ENCODE measurements at regions not wholly inside any gene's neighbourhood (a gene's known extent, or its start where the extent isn't known, plus 50 kb on each side); places are given as distances from the start of the nearest gene placed in this dataset.

DNA sequence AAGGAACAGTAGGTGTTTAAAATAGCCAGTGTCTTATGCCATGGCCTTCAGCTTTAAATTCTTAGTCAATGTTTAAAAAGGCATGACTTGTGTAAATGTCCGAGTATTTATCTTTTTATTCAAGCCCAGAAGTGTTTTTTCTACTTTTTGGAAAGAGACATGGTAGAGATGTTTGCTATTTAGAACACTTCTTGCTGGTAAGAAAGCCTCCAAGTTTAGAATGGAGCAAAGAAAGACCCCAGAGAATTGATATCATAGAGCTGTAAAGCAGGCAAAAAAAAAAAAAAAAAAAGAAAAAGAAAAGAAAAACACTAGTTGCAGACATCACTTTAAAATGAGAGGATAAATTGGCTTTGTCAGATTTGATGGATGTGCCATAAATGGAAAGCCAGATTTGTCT, 375.1 kb downstream of the TMEM167A start:
- TF ChIP-seq, protein P1, sequence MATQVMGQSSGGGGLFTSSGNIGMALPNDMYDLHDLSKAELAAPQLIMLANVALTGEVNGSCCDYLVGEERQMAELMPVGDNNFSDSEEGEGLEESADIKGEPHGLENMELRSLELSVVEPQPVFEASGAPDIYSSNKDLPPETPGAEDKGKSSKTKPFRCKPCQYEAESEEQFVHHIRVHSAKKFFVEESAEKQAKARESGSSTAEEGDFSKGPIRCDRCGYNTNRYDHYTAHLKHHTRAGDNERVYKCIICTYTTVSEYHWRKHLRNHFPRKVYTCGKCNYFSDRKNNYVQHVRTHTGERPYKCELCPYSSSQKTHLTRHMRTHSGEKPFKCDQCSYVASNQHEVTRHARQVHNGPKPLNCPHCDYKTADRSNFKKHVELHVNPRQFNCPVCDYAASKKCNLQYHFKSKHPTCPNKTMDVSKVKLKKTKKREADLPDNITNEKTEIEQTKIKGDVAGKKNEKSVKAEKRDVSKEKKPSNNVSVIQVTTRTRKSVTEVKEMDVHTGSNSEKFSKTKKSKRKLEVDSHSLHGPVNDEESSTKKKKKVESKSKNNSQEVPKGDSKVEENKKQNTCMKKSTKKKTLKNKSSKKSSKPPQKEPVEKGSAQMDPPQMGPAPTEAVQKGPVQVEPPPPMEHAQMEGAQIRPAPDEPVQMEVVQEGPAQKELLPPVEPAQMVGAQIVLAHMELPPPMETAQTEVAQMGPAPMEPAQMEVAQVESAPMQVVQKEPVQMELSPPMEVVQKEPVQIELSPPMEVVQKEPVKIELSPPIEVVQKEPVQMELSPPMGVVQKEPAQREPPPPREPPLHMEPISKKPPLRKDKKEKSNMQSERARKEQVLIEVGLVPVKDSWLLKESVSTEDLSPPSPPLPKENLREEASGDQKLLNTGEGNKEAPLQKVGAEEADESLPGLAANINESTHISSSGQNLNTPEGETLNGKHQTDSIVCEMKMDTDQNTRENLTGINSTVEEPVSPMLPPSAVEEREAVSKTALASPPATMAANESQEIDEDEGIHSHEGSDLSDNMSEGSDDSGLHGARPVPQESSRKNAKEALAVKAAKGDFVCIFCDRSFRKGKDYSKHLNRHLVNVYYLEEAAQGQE (IDR thresholded peaks at IDR 0.05; ENCODE audit: insufficient replicate concordance, low read depth) = no peak
- no peak for TF ChIP-seq GABPA (IDR thresholded peaks at IDR 0.05; ENCODE audit: low read depth)
- Histone ChIP-seq H3K27me3 (ENCODE audit: insufficient read depth, poor library complexity, severe bottlenecking) (no peaks in the 10 kb centered on the region), H3K4me3 (replicated peaks; ENCODE audit: insufficient read depth, low read length) (no peak overlapping the region), H3K27ac (replicated peaks) (no peak overlapping the region)
- DNase-seq (ENCODE audit: low read depth in 1 of 2, low spot score in 1 of 2) = no peak

DNA sequence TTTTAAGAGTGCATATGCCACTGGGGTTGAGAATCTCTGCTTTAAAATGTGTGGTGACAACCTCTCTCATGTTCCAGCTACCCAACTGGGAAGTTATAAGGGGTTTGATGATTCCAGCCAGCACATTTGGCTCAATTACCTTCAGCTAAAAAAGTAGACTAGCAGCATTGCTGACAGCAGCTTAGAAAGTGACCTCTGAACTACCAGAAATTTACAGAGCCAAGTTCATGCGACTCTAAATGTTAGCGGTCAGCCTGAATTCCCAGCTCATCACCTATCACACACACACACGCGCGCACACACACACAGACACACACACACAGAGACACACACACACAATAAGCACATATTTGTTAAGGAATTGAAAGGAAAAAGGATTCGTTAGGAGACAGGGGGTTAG, 377.5 kb downstream of the TMEM167A start:
- no peak for DNase-seq (ENCODE audit: low read depth in 1 of 2, low spot score in 1 of 2)
- Histone ChIP-seq H3K4me3 (replicated peaks; ENCODE audit: insufficient read depth, low read length) (no peak overlapping the region), H3K27ac (replicated peaks) (no peak overlapping the region), H3K27me3 (ENCODE audit: insufficient read depth, poor library complexity, severe bottlenecking) (no peaks in the 10 kb centered on the region)
- TF ChIP-seq, protein P2, sequence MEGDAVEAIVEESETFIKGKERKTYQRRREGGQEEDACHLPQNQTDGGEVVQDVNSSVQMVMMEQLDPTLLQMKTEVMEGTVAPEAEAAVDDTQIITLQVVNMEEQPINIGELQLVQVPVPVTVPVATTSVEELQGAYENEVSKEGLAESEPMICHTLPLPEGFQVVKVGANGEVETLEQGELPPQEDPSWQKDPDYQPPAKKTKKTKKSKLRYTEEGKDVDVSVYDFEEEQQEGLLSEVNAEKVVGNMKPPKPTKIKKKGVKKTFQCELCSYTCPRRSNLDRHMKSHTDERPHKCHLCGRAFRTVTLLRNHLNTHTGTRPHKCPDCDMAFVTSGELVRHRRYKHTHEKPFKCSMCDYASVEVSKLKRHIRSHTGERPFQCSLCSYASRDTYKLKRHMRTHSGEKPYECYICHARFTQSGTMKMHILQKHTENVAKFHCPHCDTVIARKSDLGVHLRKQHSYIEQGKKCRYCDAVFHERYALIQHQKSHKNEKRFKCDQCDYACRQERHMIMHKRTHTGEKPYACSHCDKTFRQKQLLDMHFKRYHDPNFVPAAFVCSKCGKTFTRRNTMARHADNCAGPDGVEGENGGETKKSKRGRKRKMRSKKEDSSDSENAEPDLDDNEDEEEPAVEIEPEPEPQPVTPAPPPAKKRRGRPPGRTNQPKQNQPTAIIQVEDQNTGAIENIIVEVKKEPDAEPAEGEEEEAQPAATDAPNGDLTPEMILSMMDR (IDR thresholded peaks at IDR 0.05; ENCODE audit: insufficient read depth, low read length) = no peak
- TF ChIP-seq POLR2AphosphoS5 (IDR thresholded peaks at IDR 0.05; ENCODE audit: low read depth) (no peak), SPI1 (IDR thresholded peaks at IDR 0.05; ENCODE audit: borderline replicate concordance, low read depth) (no peak), GABPA (IDR thresholded peaks at IDR 0.05; ENCODE audit: low read depth) (no peak)
- TF ChIP-seq, protein P1 (IDR thresholded peaks at IDR 0.05; ENCODE audit: insufficient replicate concordance, low read depth) = no peak

DNA sequence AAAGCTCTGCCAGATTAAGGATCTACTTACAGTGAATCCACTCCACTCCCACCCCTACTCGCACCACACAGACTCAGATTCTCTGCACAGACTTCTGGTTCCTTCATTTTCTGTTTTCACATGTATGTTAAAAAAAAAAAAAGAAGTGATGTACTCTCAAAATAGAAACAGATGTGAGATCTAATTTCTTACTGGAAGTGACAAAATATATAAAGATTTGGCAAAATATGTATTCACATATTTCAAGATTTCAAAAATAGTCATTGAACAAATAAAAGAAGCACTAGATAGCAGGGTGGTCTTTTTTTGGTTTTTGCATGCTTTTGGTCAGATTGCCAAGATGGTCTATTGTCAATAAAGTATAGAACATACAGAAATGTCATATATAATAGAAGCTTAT, 379.2 kb downstream of the TMEM167A start:
- no peak for TF ChIP-seq GABPA (IDR thresholded peaks at IDR 0.05; ENCODE audit: low read depth)
- TF ChIP-seq, protein P1 (IDR thresholded peaks at IDR 0.05; ENCODE audit: insufficient replicate concordance, low read depth) = no peak
- TF ChIP-seq, protein P2 (IDR thresholded peaks at IDR 0.05; ENCODE audit: insufficient read depth, low read length) = no peak
- TF ChIP-seq SPI1 (IDR thresholded peaks at IDR 0.05; ENCODE audit: borderline replicate concordance, low read depth) = no peak
- TF ChIP-seq POLR2AphosphoS5 (IDR thresholded peaks at IDR 0.05; ENCODE audit: low read depth) = no peak
- Histone ChIP-seq H3K4me3 (replicated peaks; ENCODE audit: insufficient read depth, low read length) (no peak overlapping the region), H3K27ac (replicated peaks) (no peak overlapping the region), H3K27me3 (ENCODE audit: insufficient read depth, poor library complexity, severe bottlenecking) (no peaks in the 10 kb centered on the region)
- DNase-seq (ENCODE audit: low read depth in 1 of 2, low spot score in 1 of 2) = no peak

All from HL-60 (cell line).